IMR-90 (cell line): ENCODE measurements at regions not wholly inside any gene's neighbourhood (a gene's known extent, or its start where the extent isn't known, plus 50 kb on each side); places are given as distances from the start of the nearest gene placed in this dataset.
"Not testable (repeated sequence)": the region's sequence is repeated elsewhere in the genome, so short reads cannot be mapped to it uniquely, and the experiment has no call there.

Experiments
- ATAC-seq: fragments of 200-7000 bp; cut with Tn5 transposase; 2 replicates; pipeline ENCODE4 v1.9.1; 2020; ENCODE audit warnings: low read depth, mild to moderate bottlenecking, moderate library complexity
- BruUV-seq: library from RNA; stranded (reverse); fragments of 400-500 nt; replicated peaks from 2 replicates; lab custom pipeline; 2021; lab: Mats Ljungman, UMichigan
- CTCF ChIA-PET: fragments of 300-600 bp; formaldehyde crosslinking; extraction: SDS; loops from one replicate; lab custom pipeline; 2021; ENCODE audit warnings: antibody characterized with exemption; lab: Yijun Ruan, JAX
- POLR2A ChIA-PET: fragments of 300-600 bp; sonication (Branson Sonifier 250); formaldehyde crosslinking; loops from one replicate; lab custom pipeline; 2022; ENCODE audit warnings: antibody characterized with exemption; ENCODE audit not compliant: unreplicated experiment; lab: Charles Lee
- DNase-seq: peaks from one replicate; pipeline ENCODE4 v3.0.0; 2013
- H2AFZ ChIP-seq: replicated peaks from 2 replicates; pipeline ENCODE3; 2013; ENCODE audit warnings: low read length, mild to moderate bottlenecking; ENCODE audit not compliant: poor library complexity
- H2AK5ac ChIP-seq: 2 replicates; pipeline ENCODE4 v1.6.1; 2013; ENCODE audit warnings: low read depth, low read length, inconsistent platforms
- H2AK9ac ChIP-seq: replicated peaks from 2 replicates; pipeline ENCODE3; 2013; ENCODE audit warnings: mild to moderate bottlenecking, low read depth, low read length, moderate library complexity; ENCODE audit not compliant: poor library complexity
- H2BK120ac ChIP-seq: 2 replicates; pipeline ENCODE4 v1.6.1; 2013; ENCODE audit warnings: low read depth, low read length, inconsistent platforms
- H2BK15ac ChIP-seq: 3 replicates; pipeline ENCODE4 v1.6.1; 2013; ENCODE audit warnings: low read depth, low read length, inconsistent platforms
- H2BK20ac ChIP-seq: 2 replicates; pipeline ENCODE4 v1.6.1; 2013; ENCODE audit warnings: low read depth, mild to moderate bottlenecking, inconsistent platforms, low read length, moderate library complexity
- H2BK5ac ChIP-seq: 2 replicates; pipeline ENCODE4 v1.6.1; 2013; ENCODE audit warnings: mild to moderate bottlenecking, low read depth, low read length, inconsistent platforms; ENCODE audit not compliant: poor library complexity, severe bottlenecking
- H3K14ac ChIP-seq: replicated peaks from 2 replicates; pipeline ENCODE4 v1.6.1; 2013; ENCODE audit warnings: low read depth, low read length, inconsistent platforms
- H3K18ac ChIP-seq: 2 replicates; pipeline ENCODE4 v1.6.1; 2013; ENCODE audit warnings: low read depth, low read length, control low read depth
- H3K23ac ChIP-seq: 2 replicates; pipeline ENCODE4 v1.6.1; 2013; ENCODE audit warnings: low read depth, low read length, inconsistent platforms
- H3K27ac ChIP-seq: 2 replicates; pipeline ENCODE4 v1.5.1; 2013; ENCODE audit warnings: mild to moderate bottlenecking, control low read depth, low read length; ENCODE audit not compliant: insufficient read depth
- H3K27me3 ChIP-seq: 2 replicates; pipeline ENCODE4 v1.6.1; 2013; ENCODE audit warnings: low read length; ENCODE audit not compliant: control insufficient read depth, insufficient read depth
- H3K36me3 ChIP-seq: 2 replicates; pipeline ENCODE4 v1.6.1; 2013; ENCODE audit warnings: low read length, mixed read lengths; ENCODE audit not compliant: control insufficient read depth, insufficient read depth
- H3K4ac ChIP-seq: 2 replicates; pipeline ENCODE4 v1.6.1; 2013; ENCODE audit warnings: low read depth, low read length, inconsistent platforms
- H3K4me1 ChIP-seq: 2 replicates; pipeline ENCODE4 v1.6.1; 2013; ENCODE audit warnings: low read length, mixed read lengths; ENCODE audit not compliant: control insufficient read depth, insufficient read depth
- H3K4me2 ChIP-seq: 2 replicates; pipeline ENCODE4 v1.6.1; 2013; ENCODE audit warnings: low read depth, mild to moderate bottlenecking, control low read depth, low read length, moderate library complexity
- H3K4me3 ChIP-seq: 2 replicates; pipeline ENCODE4 v1.5.1; 2013; ENCODE audit warnings: low read depth, mild to moderate bottlenecking, control low read depth, low read length, moderate library complexity; ENCODE audit not compliant: insufficient read depth
- H3K56ac ChIP-seq: 2 replicates; pipeline ENCODE4 v1.6.1; 2013; ENCODE audit warnings: low read length, inconsistent platforms; ENCODE audit not compliant: insufficient read depth; ENCODE audit errors: extremely low read depth
- H3K79me1 ChIP-seq, 2 experiments: 2 replicates each; pipeline ENCODE4 v1.6.1; 2013; ENCODE audit warnings: low read length in 2 of 2, inconsistent platforms in 1 of 2, low read depth in 1 of 2
- H3K9ac ChIP-seq: 2 replicates; pipeline ENCODE4 v1.6.1; 2013; ENCODE audit warnings: low read depth, low read length, control low read depth
- H3K9me1 ChIP-seq: 2 replicates; pipeline ENCODE4 v1.6.1; 2013; ENCODE audit warnings: low read length, inconsistent platforms; ENCODE audit not compliant: insufficient read depth
- H3K9me3 ChIP-seq: 2 replicates; pipeline ENCODE4 v1.6.1; 2013; ENCODE audit warnings: low read length; ENCODE audit not compliant: control insufficient read depth, insufficient read depth
- H4K20me1 ChIP-seq: 2 replicates; pipeline ENCODE4 v1.6.1; 2013; ENCODE audit warnings: low read length, inconsistent platforms; ENCODE audit not compliant: insufficient read depth
- H4K5ac ChIP-seq: 2 replicates; pipeline ENCODE4 v1.6.1; 2013; ENCODE audit warnings: mild to moderate bottlenecking, low read depth, low read length, control low read depth
- H4K8ac ChIP-seq, 2 experiments: 2 replicates each; pipeline ENCODE4 v1.6.1; 2013; ENCODE audit warnings: low read depth in 2 of 2, low read length in 2 of 2, control low read depth in 1 of 2, inconsistent platforms in 1 of 2
- H4K91ac ChIP-seq: 2 replicates; pipeline ENCODE4 v1.6.1; 2013; ENCODE audit warnings: low read depth, low read length, inconsistent platforms; ENCODE audit not compliant: insufficient read depth
- WGBS, 2 experiments: methylation state at CpG; one replicate each; pipeline versions ENCODE4 v1.1.5 to v1.1.7; 2013; ENCODE audit warnings: missing lambda C conversion rate in 2 of 2; ENCODE audit not compliant: insufficient read length in 1 of 2; ENCODE audit errors: extremely low coverage in 2 of 2; 5-methylcytosine and 5-hydroxymethylcytosine counted together
- dilution Hi-C: fragments of 300-500 bp; cut with HindIII; formaldehyde crosslinking; loops from one replicate; pipeline ENCODE4 v1.14.3; 2018; ENCODE audit warnings: low sequenced_read_pairs; ENCODE audit not compliant: unreplicated experiment
- in situ Hi-C: fragments of 300-500 bp; cut with MboI; formaldehyde crosslinking; loops from 3 replicates; pipeline ENCODE4 v1.14.3; 2019; ENCODE audit warnings: low sequenced_read_pairs, inconsistent platforms, mixed read lengths
- intact Hi-C: fragments of 100-400 bp; cut with micrococcal nuclease; formaldehyde crosslinking; loops from 2 replicates; pipeline ENCODE4 v1.10.0; 2022

DNA sequence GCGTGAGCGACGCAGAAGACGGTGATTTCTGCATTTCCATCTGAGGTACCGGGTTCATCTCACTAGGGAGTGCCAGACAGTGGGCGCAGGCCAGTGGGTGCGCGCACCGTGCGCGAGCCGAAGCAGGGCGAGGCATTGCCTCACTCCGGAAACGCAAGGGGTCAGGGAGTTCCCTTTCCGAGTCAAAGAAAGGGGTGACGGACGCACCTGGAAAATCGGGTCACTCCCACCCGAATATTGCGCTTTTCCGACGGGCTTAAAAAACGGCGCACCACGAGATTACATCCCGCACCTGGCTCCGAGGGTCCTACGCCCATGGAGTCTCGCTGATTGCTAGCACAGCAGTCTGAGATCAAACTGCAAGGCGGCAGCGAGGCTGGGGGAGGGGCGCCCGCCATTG, 63.4 kb upstream of the SH3BP4 start:
- H3K4me1 ChIP-seq, H3K9me3 ChIP-seq, H3K27me3 ChIP-seq, H3K79me1 ChIP-seq, H2AK9ac ChIP-seq, POLR2A ChIA-PET, H3K18ac ChIP-seq, intact Hi-C loops, H3K9me1 ChIP-seq, dilution Hi-C loops, H4K20me1 ChIP-seq, H2BK20ac ChIP-seq, H4K5ac ChIP-seq, H3K4ac ChIP-seq, BruUV-seq, H3K9ac ChIP-seq, H2AK5ac ChIP-seq, H3K4me3 ChIP-seq, H3K4me2 ChIP-seq, H3K56ac ChIP-seq, ATAC-seq, H2BK5ac ChIP-seq, H3K14ac ChIP-seq, H2BK15ac ChIP-seq, H2BK120ac ChIP-seq, CTCF ChIA-PET, H4K8ac ChIP-seq, H2AFZ ChIP-seq, H3K23ac ChIP-seq, H3K36me3 ChIP-seq, DNase-seq, H3K27ac ChIP-seq, H4K91ac ChIP-seq: not testable (repeated sequence)
- in situ Hi-C loops: loop anchor here (10.0 kb wide), 2 partner anchors 216 to 334 kb away; no protein-coding TSS in a partner anchor
- no CpG with 5 or more reads among the region's 34 CpGs for WGBS, 2 experiments
